Naive thymus-derived CD4-positive, alpha-beta T cell (primary cell): ENCODE measurements at regions not wholly inside any gene's neighbourhood (a gene's known extent, or its start where the extent isn't known, plus 50 kb on each side); places are given as distances from the start of the nearest gene placed in this dataset.

Experiments
- ATAC-seq: fragments of 150-1000 bp; cut with Tn5 transposase; 2 replicates; pipeline ENCODE4 v1.10.0; 2021; ENCODE audit warnings: mild to moderate bottlenecking, moderate library complexity
- CTCF ChIA-PET: fragments of 350-600 bp; sonication (Branson Sonifier 250); formaldehyde crosslinking; loops from one replicate; lab custom pipeline; 2021; ENCODE audit warnings: antibody characterized with exemption; lab: Charles Lee
- POLR2A ChIA-PET: fragments of 350-600 bp; sonication (Branson Sonifier 250); formaldehyde crosslinking; loops from one replicate; lab custom pipeline; 2021; ENCODE audit warnings: antibody characterized with exemption, inconsistent platforms; lab: Charles Lee
- DNase-seq, 9 donors: peaks; one replicate each; pipeline versions ENCODE4 v3.0.0 to v3.0.0-alpha.2; 2020 to 2022; ENCODE audit warnings: mixed read lengths in 1 of 9
- H3K27ac ChIP-seq: one replicate; pipeline ENCODE4 v1.7.0; 2013; ENCODE audit warnings: mild to moderate bottlenecking, low read depth, low read length, moderate library complexity
- H3K27me3 ChIP-seq, 2 donors: one replicate each; pipeline ENCODE4 v1.7.0; 2013; ENCODE audit warnings: low read length in 2 of 2, mild to moderate bottlenecking in 2 of 2, moderate library complexity in 2 of 2; ENCODE audit not compliant: control insufficient read depth in 2 of 2, insufficient read depth in 2 of 2
- H3K36me3 ChIP-seq, 3 experiments: 1 replicate in 2 of 3; 2 replicates in 1 of 3; pipeline ENCODE4 v1.7.0; 2013; ENCODE audit warnings: low read length in 3 of 3, mild to moderate bottlenecking in 3 of 3, moderate library complexity in 1 of 3; ENCODE audit not compliant: insufficient read depth in 3 of 3, control insufficient read depth in 2 of 3
- H3K4me1 ChIP-seq, 2 donors: one replicate each; pipeline ENCODE4 v1.7.0; 2013; ENCODE audit warnings: low read length in 2 of 2, mild to moderate bottlenecking in 2 of 2, moderate library complexity in 1 of 2; ENCODE audit not compliant: control insufficient read depth in 2 of 2, insufficient read depth in 2 of 2
- H3K4me3 ChIP-seq: 2 replicates; pipeline ENCODE4 v1.7.0; 2013; ENCODE audit warnings: mild to moderate bottlenecking, low read length
- H3K9me3 ChIP-seq, 3 experiments: 1 replicate in 2 of 3; 2 replicates in 1 of 3; pipeline ENCODE4 v1.7.0; 2013; ENCODE audit warnings: low read length in 3 of 3; ENCODE audit not compliant: control insufficient read depth in 2 of 3
- H3K27ac Mint-ChIP-seq, 9 donors: one replicate each; pipeline ENCODE4 v1.8.0; 2020 to 2022; ENCODE audit warnings: mixed read lengths in 9 of 9, mild to moderate bottlenecking in 8 of 9, moderate library complexity in 5 of 9, inconsistent platforms in 2 of 9
- H3K27me3 Mint-ChIP-seq, 5 donors: one replicate each; pipeline ENCODE4 v1.8.0; 2021 to 2022; ENCODE audit warnings: mixed read lengths in 5 of 5, mild to moderate bottlenecking in 1 of 5
- H3K36me3 Mint-ChIP-seq, 5 donors: one replicate each; pipeline ENCODE4 v1.8.0; 2020 to 2022; ENCODE audit warnings: mixed read lengths in 5 of 5, mild to moderate bottlenecking in 3 of 5, inconsistent platforms in 1 of 5
- H3K4me1 Mint-ChIP-seq, 7 donors: one replicate each; pipeline ENCODE4 v1.8.0; 2020 to 2022; ENCODE audit warnings: mixed read lengths in 7 of 7, mild to moderate bottlenecking in 3 of 7, inconsistent platforms in 1 of 7
- H3K4me3 Mint-ChIP-seq, 10 donors: one replicate each; pipeline ENCODE4 v1.8.0; 2020 to 2022; ENCODE audit warnings: mild to moderate bottlenecking in 10 of 10, mixed read lengths in 10 of 10, moderate library complexity in 6 of 10, inconsistent platforms in 2 of 10
- H3K9me3 Mint-ChIP-seq, 11 donors: one replicate each; pipeline ENCODE4 v1.8.0; 2020 to 2022; ENCODE audit warnings: mixed read lengths in 11 of 11, mild to moderate bottlenecking in 4 of 11, inconsistent platforms in 1 of 11, moderate library complexity in 1 of 11
- intact Hi-C, 2 donors: fragments of 100-400 bp; cut with micrococcal nuclease; formaldehyde crosslinking; loops; one replicate each; pipeline ENCODE4 v1.15.1; 2023

DNA sequence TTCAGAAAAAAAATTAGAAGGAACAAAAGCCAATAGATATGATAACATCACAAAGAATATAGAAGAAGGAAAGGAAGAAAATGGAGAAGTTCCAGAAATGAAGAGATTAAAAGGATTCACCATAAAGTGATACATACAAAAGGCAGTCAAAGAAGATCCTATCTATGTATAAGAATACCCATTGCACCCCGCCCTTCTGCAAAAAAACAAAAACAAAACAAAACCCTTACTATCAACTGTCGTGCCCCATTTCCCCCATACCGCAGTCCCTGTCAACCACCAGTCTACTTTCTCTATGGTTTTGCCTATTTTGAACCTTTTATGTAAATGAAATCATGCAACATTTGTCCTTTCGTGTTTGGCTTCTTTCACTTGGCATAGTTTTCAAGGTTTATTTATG lies 385.6 kb downstream of the PRDM5 start:
- no peak for DNase-seq
- no peaks in the 10 kb centered on the region for H3K9me3 ChIP-seq
- CTCF ChIA-PET = interaction anchor here (1.5 kb wide), 1 partner anchor 17 kb away, joined by 5 read pairs; no protein-coding TSS in a partner anchor
- Mint-ChIP-seq H3K27ac (no peak overlapping the region), H3K27me3 (peaks cover 0 to 24% (median 5%) of the 10 kb centered on the region in 5 donors), H3K4me3 (no peak overlapping the region), H3K9me3 (peaks cover 0 to 7% (median 0%) of the 10 kb centered on the region in 11 donors), H3K36me3 (no peaks in the 10 kb centered on the region), H3K4me1 (no peaks in the 10 kb centered on the region)
- no peak overlapping the region for H3K27ac ChIP-seq
- POLR2A ChIA-PET = no interaction called here
- H3K4me3 ChIP-seq = no peak overlapping the region
- no peaks in the 10 kb centered on the region for H3K4me1 ChIP-seq
- no peak for ATAC-seq
- no peaks in the 10 kb centered on the region for H3K27me3 ChIP-seq
- no peaks in the 10 kb centered on the region for H3K36me3 ChIP-seq
- intact Hi-C loops = no loop called here

- H3K27ac ChIP-seq = no peak overlapping the region
- H3K4me3 Mint-ChIP-seq = no peak overlapping the region
- peaks cover 0 to 5% (median 0%) of the 10 kb centered on the region in 11 donors for H3K9me3 Mint-ChIP-seq
- no peak overlapping the region for H3K27ac Mint-ChIP-seq
- intact Hi-C loops = no loop called here
- CTCF ChIA-PET = no interaction called here
- DNase-seq (no peak), ATAC-seq (no peak)
- no peaks in the 10 kb centered on the region for H3K36me3 Mint-ChIP-seq
- H3K4me1 Mint-ChIP-seq = no peaks in the 10 kb centered on the region
- no peaks in the 10 kb centered on the region for H3K36me3 ChIP-seq
- H3K4me3 ChIP-seq = no peak overlapping the region
- POLR2A ChIA-PET = no interaction called here
- H3K9me3 ChIP-seq = no peaks in the 10 kb centered on the region
- H3K27me3 Mint-ChIP-seq = peaks cover 0 to 2% (median 0%) of the 10 kb centered on the region in 5 donors
- H3K4me1 ChIP-seq = no peaks in the 10 kb centered on the region
- H3K27me3 ChIP-seq = no peaks in the 10 kb centered on the region
Measured at GRCh38 chr4:120528428-120528827, 394.1 kb downstream of the PRDM5 start.

DNA sequence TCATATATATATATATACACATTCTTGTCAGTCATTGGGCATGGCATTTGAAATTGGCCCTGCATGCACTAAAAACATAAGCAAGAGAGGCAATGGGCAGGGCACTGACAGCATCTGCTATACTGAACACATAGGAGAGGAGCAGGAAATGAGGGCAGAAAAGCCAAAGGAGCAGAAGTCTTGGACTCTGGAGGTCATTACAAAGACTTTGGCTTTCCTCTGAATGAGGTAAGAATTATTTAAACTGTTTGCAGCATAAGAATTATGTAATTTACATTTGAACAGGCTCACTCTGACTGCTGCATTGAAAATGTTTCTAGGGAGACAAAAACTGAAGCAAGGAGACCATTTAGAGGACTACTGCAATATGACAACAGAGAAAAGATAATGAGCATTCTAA lies 396.5 kb downstream of the PRDM5 start:
- Mint-ChIP-seq H3K36me3 (no peaks in the 10 kb centered on the region), H3K4me3 (no peak overlapping the region), H3K4me1 (no peaks in the 10 kb centered on the region), H3K27ac (no peak overlapping the region), H3K9me3 (peaks cover 0 to 6% (median 0%) of the 10 kb centered on the region in 11 donors), H3K27me3 (peaks cover 0 to 5% (median 0%) of the 10 kb centered on the region in 5 donors)
- Histone ChIP-seq H3K4me3 (no peak overlapping the region), H3K9me3 (no peaks in the 10 kb centered on the region), H3K27me3 (no peaks in the 10 kb centered on the region), H3K36me3 (no peaks in the 10 kb centered on the region), H3K27ac (no peak overlapping the region), H3K4me1 (no peaks in the 10 kb centered on the region)
- ChIA-PET CTCF (no interaction called here), POLR2A (no interaction called here)
- ATAC-seq (no peak), DNase-seq (no peak)
- intact Hi-C loops = no loop called here

- Mint-ChIP-seq H3K4me1 (no peaks in the 10 kb centered on the region), H3K27ac (no peak overlapping the region), H3K9me3 (peaks cover 0 to 6% (median 0%) of the 10 kb centered on the region in 11 donors), H3K27me3 (peaks cover 0 to 5% (median 0%) of the 10 kb centered on the region in 5 donors), H3K36me3 (no peaks in the 10 kb centered on the region), H3K4me3 (no peak overlapping the region)
- intact Hi-C loops = no loop called here
- ATAC-seq (no peak), DNase-seq (no peak)
- no peaks in the 10 kb centered on the region for H3K27me3 ChIP-seq
- ChIA-PET POLR2A (no interaction called here), CTCF (no interaction called here)
- H3K9me3 ChIP-seq = no peaks in the 10 kb centered on the region
- no peak overlapping the region for H3K27ac ChIP-seq
- H3K36me3 ChIP-seq = no peaks in the 10 kb centered on the region
- no peaks in the 10 kb centered on the region for H3K4me1 ChIP-seq
- no peak overlapping the region for H3K4me3 ChIP-seq
Measured at GRCh38 chr4:120525106-120525505, 397.4 kb downstream of the PRDM5 start.

GRCh38 chr4:120524237-120524636 lies 398.3 kb downstream of the PRDM5 start:
- Histone ChIP-seq H3K27ac (no peak overlapping the region), H3K27me3 (no peaks in the 10 kb centered on the region), H3K4me3 (no peak overlapping the region), H3K9me3 (no peaks in the 10 kb centered on the region), H3K4me1 (no peaks in the 10 kb centered on the region), H3K36me3 (no peaks in the 10 kb centered on the region)
- Mint-ChIP-seq H3K27ac (no peak overlapping the region), H3K9me3 (peaks cover 0 to 6% (median 0%) of the 10 kb centered on the region in 11 donors), H3K4me3 (no peak overlapping the region), H3K27me3 (peaks cover 0 to 5% (median 0%) of the 10 kb centered on the region in 5 donors), H3K4me1 (no peaks in the 10 kb centered on the region), H3K36me3 (no peaks in the 10 kb centered on the region)
- ChIA-PET POLR2A (no interaction called here), CTCF (no interaction called here)
- ATAC-seq = no peak
- intact Hi-C loops = no loop called here
- no peak for DNase-seq

GRCh38 chr4:120520761-120521160 lies 401.8 kb downstream of the PRDM5 start:
- Mint-ChIP-seq H3K4me1 (no peaks in the 10 kb centered on the region), H3K4me3 (no peak overlapping the region), H3K9me3 (peaks cover 0 to 6% (median 1%) of the 10 kb centered on the region in 11 donors), H3K27ac (no peak overlapping the region), H3K36me3 (no peaks in the 10 kb centered on the region), H3K27me3 (peaks cover 0 to 8% (median 5%) of the 10 kb centered on the region in 5 donors)
- POLR2A ChIA-PET = no interaction called here
- no peaks in the 10 kb centered on the region for H3K9me3 ChIP-seq
- H3K4me3 ChIP-seq = no peak overlapping the region
- H3K4me1 ChIP-seq = no peaks in the 10 kb centered on the region
- H3K27ac ChIP-seq = no peak overlapping the region
- no peaks in the 10 kb centered on the region for H3K27me3 ChIP-seq
- ATAC-seq (no peak), DNase-seq (no peak)
- H3K36me3 ChIP-seq = no peaks in the 10 kb centered on the region
- intact Hi-C loops = no loop called here
- CTCF ChIA-PET = no interaction called here

DNA sequence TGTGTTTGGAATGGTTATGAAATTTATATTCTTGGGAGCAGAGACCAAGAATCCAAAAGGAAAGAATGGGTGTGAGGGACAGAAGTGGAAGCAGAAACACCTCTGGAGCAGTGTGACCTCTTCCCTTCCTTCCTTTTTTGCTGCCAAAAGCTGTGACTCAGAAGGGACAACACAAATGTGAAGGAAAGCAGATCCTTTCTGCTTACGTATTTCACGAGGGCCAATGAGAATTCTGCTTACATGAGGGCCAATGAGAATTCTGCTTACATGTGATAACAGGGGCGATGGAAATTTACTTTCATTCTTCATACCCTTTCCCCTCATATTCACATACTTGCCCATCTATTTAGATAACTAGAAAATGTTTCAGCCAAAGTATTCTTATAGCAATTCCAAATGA lies 404.6 kb downstream of the PRDM5 start:
- H3K4me3 Mint-ChIP-seq = no peak overlapping the region
- no peak overlapping the region for H3K27ac Mint-ChIP-seq
- H3K4me1 Mint-ChIP-seq = no peaks in the 10 kb centered on the region
- no peak overlapping the region for H3K27ac ChIP-seq
- H3K4me3 ChIP-seq = no peak overlapping the region
- ATAC-seq = no peak
- peaks cover 0 to 12% (median 3%) of the 10 kb centered on the region in 11 donors for H3K9me3 Mint-ChIP-seq
- peaks cover 0 to 10% (median 5%) of the 10 kb centered on the region in 5 donors for H3K27me3 Mint-ChIP-seq
- ChIA-PET POLR2A (no interaction called here), CTCF (no interaction called here)
- intact Hi-C loops = no loop called here
- no peak for DNase-seq
- H3K27me3 ChIP-seq = no peaks in the 10 kb centered on the region
- H3K9me3 ChIP-seq = no peaks in the 10 kb centered on the region
- no peaks in the 10 kb centered on the region for H3K4me1 ChIP-seq
- no peaks in the 10 kb centered on the region for H3K36me3 ChIP-seq
- H3K36me3 Mint-ChIP-seq = no peaks in the 10 kb centered on the region
